H1 (cell line): ENCODE measurements at regions not wholly inside any gene's neighbourhood (a gene's known extent, or its start where the extent isn't known, plus 50 kb on each side); places are given as distances from the start of the nearest gene placed in this dataset.

Experiments
- CTCF ChIP-seq, 3 experiments: IDR thresholded peaks; 1 replicate in 2 of 3; 2 replicates in 1 of 3; pipeline versions ENCODE4 v1.5.1 to v1.6.1; 2011; ENCODE audit warnings: low read length in 3 of 3, mild to moderate bottlenecking in 3 of 3, inconsistent platforms in 2 of 3, low read depth in 1 of 3, moderate library complexity in 1 of 3; ENCODE audit not compliant: insufficient read depth in 1 of 3; ENCODE audit errors: control extremely low read depth in 1 of 3
- EP300 ChIP-seq, 2 experiments: IDR thresholded peaks; 1 replicate in 1 of 2; 2 replicates in 1 of 2; pipeline ENCODE4 v1.6.1; 2011 to 2012; ENCODE audit warnings: low read depth in 2 of 2, low read length in 2 of 2, mild to moderate bottlenecking in 2 of 2, borderline replicate concordance in 1 of 2, inconsistent platforms in 1 of 2, moderate library complexity in 1 of 2

DNA sequence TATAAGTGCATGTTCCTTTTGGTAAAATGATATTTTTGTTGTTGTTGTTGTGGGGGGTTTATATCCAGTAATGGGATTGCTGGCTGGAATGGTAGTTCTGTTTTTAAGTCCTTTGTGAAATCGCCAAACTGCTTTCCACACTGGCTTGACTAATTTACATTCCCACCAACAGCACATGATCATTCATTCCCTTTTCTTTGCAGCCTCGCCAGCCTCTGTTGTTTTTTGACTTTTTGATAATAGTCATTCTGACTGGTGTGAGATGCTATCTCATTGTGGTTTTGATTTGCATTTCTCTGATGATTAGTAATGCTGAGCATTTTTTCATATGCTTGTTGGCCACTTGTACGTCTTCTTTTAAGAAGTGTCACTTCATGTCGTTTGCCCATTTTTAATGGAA, 188.5 kb upstream of the CHRM3 start:
- TF ChIP-seq CTCF (IDR thresholded peaks at IDR 0.05; ENCODE audit: control extremely low read depth in 1 of 3, insufficient read depth in 1 of 3, low read depth in 1 of 3, low read length in 3 of 3): no peak
- TF ChIP-seq EP300 (IDR thresholded peaks at IDR 0.05; ENCODE audit: borderline replicate concordance in 1 of 2, low read depth in 2 of 2, low read length in 2 of 2): no peak
